Ectodermal cell (in vitro differentiated cells): ENCODE measurements at regions not wholly inside any gene's neighbourhood (a gene's known extent, or its start where the extent isn't known, plus 50 kb on each side); places are given as distances from the start of the nearest gene placed in this dataset.

ENCODE experiments used
- H3K27ac ChIP-seq: 2 replicates; pipeline ENCODE4 v1.7.0; 2013; ENCODE audit warnings: mild to moderate bottlenecking, low read depth, low read length; ENCODE audit not compliant: insufficient read depth, poor library complexity, severe bottlenecking
- H3K27me3 ChIP-seq: 2 replicates; pipeline ENCODE4 v1.7.0; 2013; ENCODE audit warnings: mild to moderate bottlenecking, low read length; ENCODE audit not compliant: insufficient read depth, control insufficient read depth, poor library complexity, severe bottlenecking
- H3K36me3 ChIP-seq: one replicate; pipeline ENCODE4 v1.7.0; 2013; ENCODE audit warnings: low read length; ENCODE audit not compliant: control insufficient read depth, insufficient read depth
- H3K4me1 ChIP-seq: one replicate; pipeline ENCODE4 v1.7.0; 2013; ENCODE audit warnings: low read length; ENCODE audit not compliant: control insufficient read depth, insufficient read depth
- H3K4me3 ChIP-seq: 2 replicates; pipeline ENCODE4 v1.7.0; 2013; ENCODE audit warnings: low read depth, low read length, control low read depth; ENCODE audit not compliant: insufficient read depth
- H3K9me3 ChIP-seq: 2 replicates; pipeline ENCODE4 v1.7.0; 2013; ENCODE audit warnings: mild to moderate bottlenecking, low read length, moderate library complexity; ENCODE audit not compliant: control insufficient read depth
- WGBS, 2 experiments: methylation state at CpG; one replicate each; pipeline ENCODE4 v1.1.7; 2013; ENCODE audit warnings: missing lambda C conversion rate in 2 of 2; 5-methylcytosine and 5-hydroxymethylcytosine counted together

GRCh38 chr11:92915551-92915950 lies 53.9 kb upstream of the MTNR1B start:
- H3K27me3 ChIP-seq = no peaks in the 10 kb centered on the region
- H3K36me3 ChIP-seq = no peaks in the 10 kb centered on the region
- H3K27ac ChIP-seq = no peak overlapping the region
- no peaks in the 10 kb centered on the region for H3K9me3 ChIP-seq
- H3K4me3 ChIP-seq = no peak overlapping the region
- 97% methylated on average over 39 of the region's 39 CpGs for WGBS, 2 experiments
- no peaks in the 10 kb centered on the region for H3K4me1 ChIP-seq

GRCh38 chr11:92916299-92916698 lies 53.2 kb upstream of the MTNR1B start:
- WGBS, 2 experiments = 89 to 92% methylated on average over 4 of the region's 4 CpGs

GRCh38 chr11:92917927-92918326 lies 51.5 kb upstream of the MTNR1B start:
- H3K27me3 ChIP-seq = no peaks in the 10 kb centered on the region
- no CpG with 5 or more reads among the region's 1 CpG for WGBS, 2 experiments

More at GRCh38 chr11:92916299-92916698, 53.2 kb upstream of the MTNR1B start:
- H3K4me1 ChIP-seq = no peaks in the 10 kb centered on the region
- H3K9me3 ChIP-seq = no peaks in the 10 kb centered on the region
- no peak overlapping the region for H3K27ac ChIP-seq
- H3K4me3 ChIP-seq = no peak overlapping the region
- no peaks in the 10 kb centered on the region for H3K27me3 ChIP-seq
- H3K36me3 ChIP-seq = no peaks in the 10 kb centered on the region

GRCh38 chr11:92919048-92919447 lies 50.4 kb upstream of the MTNR1B start:
- no peaks in the 10 kb centered on the region for H3K27me3 ChIP-seq
- H3K4me3 ChIP-seq = no peak overlapping the region
- H3K36me3 ChIP-seq = no peaks in the 10 kb centered on the region
- H3K9me3 ChIP-seq = no peaks in the 10 kb centered on the region
- H3K4me1 ChIP-seq = no peaks in the 10 kb centered on the region
- no peak overlapping the region for H3K27ac ChIP-seq

More at GRCh38 chr11:92917927-92918326, 51.5 kb upstream of the MTNR1B start:
- Histone ChIP-seq H3K4me3 (no peak overlapping the region), H3K4me1 (no peaks in the 10 kb centered on the region), H3K27ac (no peak overlapping the region), H3K9me3 (no peaks in the 10 kb centered on the region), H3K36me3 (no peaks in the 10 kb centered on the region)
